22Rv1 (cell line): ENCODE measurements at regions not wholly inside any gene's neighbourhood (a gene's known extent, or its start where the extent isn't known, plus 50 kb on each side); places are given as distances from the start of the nearest gene placed in this dataset.

Experiments used
- H3K27ac ChIP-seq: fragments of 450-650 bp; 2 replicates; pipeline ENCODE4 v1.5.1; 2017
- ZFX ChIP-seq: fragments of 450-650 bp; IDR thresholded peaks from 2 replicates; pipeline ENCODE4 v1.6.1; 2017; ENCODE audit warnings: antibody characterized with exemption, borderline replicate concordance
- TF ChIP-seq, protein P1 (sequence below): fragments of 450-650 bp; IDR thresholded peaks from 2 replicates; pipeline ENCODE4 v1.5.1; 2017; ENCODE audit warnings: mild to moderate bottlenecking

DNA sequence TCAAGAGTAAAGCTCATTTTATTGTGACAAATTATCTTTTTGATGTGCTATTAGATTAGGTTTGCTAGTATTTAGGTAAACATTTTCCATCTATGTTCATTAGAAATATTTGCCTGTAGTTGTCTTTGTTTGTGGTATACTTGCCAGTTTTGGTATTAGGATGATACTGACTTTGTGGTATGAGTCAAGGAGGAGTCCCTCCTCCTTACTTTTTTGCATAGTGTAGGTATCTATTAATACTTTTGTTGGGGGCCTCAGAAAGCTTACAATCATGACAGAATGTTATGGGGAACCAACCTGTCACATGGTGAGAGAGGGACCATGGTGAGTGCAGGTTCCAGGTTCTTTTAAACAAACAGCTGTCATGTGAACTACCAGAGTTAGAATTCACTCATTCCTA, 102.1 kb downstream of the ZWINT start:
- H3K27ac ChIP-seq, result no peak overlapping the region
- TF ChIP-seq ZFX, result no peak
- TF ChIP-seq, protein P1, sequence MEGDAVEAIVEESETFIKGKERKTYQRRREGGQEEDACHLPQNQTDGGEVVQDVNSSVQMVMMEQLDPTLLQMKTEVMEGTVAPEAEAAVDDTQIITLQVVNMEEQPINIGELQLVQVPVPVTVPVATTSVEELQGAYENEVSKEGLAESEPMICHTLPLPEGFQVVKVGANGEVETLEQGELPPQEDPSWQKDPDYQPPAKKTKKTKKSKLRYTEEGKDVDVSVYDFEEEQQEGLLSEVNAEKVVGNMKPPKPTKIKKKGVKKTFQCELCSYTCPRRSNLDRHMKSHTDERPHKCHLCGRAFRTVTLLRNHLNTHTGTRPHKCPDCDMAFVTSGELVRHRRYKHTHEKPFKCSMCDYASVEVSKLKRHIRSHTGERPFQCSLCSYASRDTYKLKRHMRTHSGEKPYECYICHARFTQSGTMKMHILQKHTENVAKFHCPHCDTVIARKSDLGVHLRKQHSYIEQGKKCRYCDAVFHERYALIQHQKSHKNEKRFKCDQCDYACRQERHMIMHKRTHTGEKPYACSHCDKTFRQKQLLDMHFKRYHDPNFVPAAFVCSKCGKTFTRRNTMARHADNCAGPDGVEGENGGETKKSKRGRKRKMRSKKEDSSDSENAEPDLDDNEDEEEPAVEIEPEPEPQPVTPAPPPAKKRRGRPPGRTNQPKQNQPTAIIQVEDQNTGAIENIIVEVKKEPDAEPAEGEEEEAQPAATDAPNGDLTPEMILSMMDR, result no peak

DNA sequence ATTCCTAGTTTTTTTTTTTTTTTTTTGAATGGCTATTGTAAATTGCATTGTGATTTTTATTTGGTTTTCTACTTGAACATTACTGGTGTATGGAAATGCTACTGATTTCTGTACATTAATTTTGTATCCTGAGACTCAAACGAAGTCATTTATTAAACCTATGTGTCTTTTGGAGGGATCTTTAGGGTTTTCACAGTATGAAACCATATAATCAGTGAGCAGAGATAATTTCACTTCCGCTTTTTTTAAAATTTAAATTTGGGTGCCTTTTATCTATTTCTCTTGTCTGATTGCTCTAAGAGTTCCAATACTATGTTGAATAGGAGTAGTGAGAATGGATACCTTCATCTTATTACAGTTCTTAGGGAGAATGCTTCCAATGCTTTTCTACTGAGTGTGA, 102.7 kb downstream of the ZWINT start:
- no peak for TF ChIP-seq ZFX
- TF ChIP-seq, protein P1, result no peak
- H3K27ac ChIP-seq, result no peak overlapping the region

DNA sequence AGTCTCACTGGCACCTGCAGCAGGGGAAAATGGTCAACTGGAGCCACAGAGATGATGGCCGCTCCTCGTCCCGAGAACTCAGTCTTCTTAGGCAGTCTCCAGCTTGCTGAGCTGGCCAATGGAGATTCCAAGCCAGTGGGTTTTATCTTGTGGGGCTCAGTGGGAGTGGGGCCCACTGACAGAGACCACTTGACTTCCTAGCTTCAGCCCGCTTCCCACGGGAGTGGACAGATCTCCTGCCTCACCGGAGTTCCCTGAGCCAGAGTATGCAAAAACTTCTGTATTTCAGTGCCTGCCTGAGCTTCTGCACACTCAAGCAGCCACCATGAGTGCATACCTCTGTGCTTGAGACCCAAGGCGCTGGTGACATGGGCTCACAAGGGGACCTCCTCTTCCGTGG, 105.8 kb downstream of the ZWINT start:
- TF ChIP-seq, protein P1, result no peak
- H3K27ac ChIP-seq, result no peak overlapping the region

DNA sequence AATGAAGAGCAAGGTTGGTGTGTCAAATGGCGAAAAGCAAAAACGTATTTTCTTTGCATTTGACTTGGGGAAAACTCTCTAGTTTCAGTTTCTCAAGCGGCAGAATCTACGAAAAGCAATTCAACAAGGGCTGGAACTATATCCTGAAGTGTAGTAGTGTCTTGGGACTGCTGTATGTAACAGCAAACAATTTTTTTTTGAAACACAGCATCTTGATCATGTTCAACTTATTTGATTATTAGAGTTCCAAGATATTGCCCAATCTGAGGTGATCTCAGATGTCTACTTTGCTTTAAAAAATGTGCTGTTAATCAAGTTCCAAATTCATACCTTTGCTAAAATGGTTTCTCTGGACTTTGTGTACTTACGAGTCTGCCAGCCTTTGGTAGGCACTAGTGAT, 120.6 kb downstream of the ZWINT start:
- TF ChIP-seq ZFX, result no peak
- TF ChIP-seq, protein P1, result no peak
- no peak overlapping the region for H3K27ac ChIP-seq

DNA sequence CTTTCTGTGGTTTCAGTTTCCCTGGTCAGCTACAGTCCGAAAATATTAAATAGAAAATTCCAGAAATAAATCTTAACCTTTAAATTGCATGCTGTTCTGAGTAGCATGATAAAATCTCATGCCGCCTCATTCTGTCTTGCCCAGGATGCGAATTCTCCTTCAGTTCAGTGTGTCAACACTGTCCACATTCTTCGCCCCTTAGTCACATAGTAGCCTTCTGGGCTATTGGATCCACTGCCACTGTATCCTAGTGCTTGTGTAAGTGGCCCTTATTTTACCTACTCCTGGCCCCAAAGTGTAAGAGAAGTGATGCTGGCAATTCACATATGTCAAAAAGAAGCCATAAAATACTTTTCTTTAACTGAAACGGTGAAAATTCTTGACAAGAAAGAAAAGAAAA, 129.6 kb downstream of the ZWINT start:
- TF ChIP-seq, protein P1, result no peak
- TF ChIP-seq ZFX, result no peak
- H3K27ac ChIP-seq, result no peak overlapping the region

DNA sequence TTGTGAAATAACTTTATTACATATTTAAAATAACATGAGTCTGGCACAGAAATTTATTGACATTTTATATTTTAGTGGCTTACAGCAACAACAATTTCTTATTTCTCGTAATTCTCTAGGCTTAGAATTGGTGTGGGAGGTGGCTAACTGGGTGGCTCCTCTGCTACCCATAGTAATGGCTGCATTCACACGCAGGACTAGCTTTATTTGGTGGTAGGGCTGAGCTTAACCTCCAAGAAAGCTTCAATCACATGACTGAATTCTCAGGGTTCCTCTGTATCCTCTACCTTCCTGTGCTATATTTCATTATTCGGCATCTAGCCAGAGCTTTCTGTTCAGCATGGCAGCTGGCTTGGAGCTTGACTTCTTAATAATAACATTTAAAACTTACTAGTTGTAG, 138.8 kb downstream of the ZWINT start:
- TF ChIP-seq ZFX, result no peak
- TF ChIP-seq, protein P1, result no peak
- H3K27ac ChIP-seq, result no peak overlapping the region

DNA sequence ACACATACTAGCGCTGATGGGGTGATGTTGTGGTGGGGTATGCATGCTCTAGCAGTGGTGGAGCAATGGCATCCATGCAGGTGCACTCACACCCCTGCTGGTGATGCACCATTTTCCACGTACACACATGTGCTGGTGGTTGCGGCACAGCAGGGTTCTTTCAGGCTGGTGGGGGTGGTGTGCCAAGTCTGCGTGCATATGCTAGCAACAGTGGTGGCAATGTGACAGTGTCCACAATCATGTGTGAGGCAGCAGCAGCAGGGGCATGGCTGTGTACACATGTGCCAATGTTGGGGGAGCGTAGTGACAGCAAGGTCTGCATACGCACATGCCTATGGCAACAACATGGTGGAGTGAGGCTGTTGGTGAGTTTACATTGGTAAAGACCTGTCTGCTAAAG, 148.1 kb downstream of the ZWINT start:
- TF ChIP-seq ZFX, result no peak
- TF ChIP-seq, protein P1, result no peak
- H3K27ac ChIP-seq, result no peak overlapping the region
